A673 (cell line): ENCODE measurements at regions not wholly inside any gene's neighbourhood (a gene's known extent, or its start where the extent isn't known, plus 50 kb on each side); places are given as distances from the start of the nearest gene placed in this dataset.

ENCODE experiments used
- BruUV-seq: library from RNA; stranded (reverse); fragments of 400-500 nt; replicated peaks from 2 replicates; lab custom pipeline; 2021; lab: Mats Ljungman, UMichigan
- CTCF ChIA-PET: fragments of 300-600 bp; sonication (Branson Sonifier 250); formaldehyde crosslinking; loops from one replicate; lab custom pipeline; 2022; ENCODE audit warnings: antibody characterized with exemption; lab: Charles Lee
- POLR2A ChIA-PET: fragments of 300-600 bp; sonication (Branson Sonifier 250); formaldehyde crosslinking; loops from one replicate; lab custom pipeline; 2022; ENCODE audit warnings: antibody characterized with exemption; ENCODE audit not compliant: low non-redundant PET; lab: Charles Lee
- DNase-seq: peaks from one replicate; pipeline ENCODE4 v3.0.0-alpha.2; 2015; ENCODE audit warnings: low spot score
- H3K27ac ChIP-seq: fragments of 200-600 bp; sonication (generic); 2 replicates; pipeline ENCODE4 v1.5.1; 2016; ENCODE audit warnings: mixed run types, low read depth, mild to moderate bottlenecking, mixed read lengths, antibody characterized with exemption, low read length; ENCODE audit not compliant: poor library complexity, severe bottlenecking
- H3K27me3 ChIP-seq: fragments of 200-600 bp; sonication (generic); replicated peaks from 2 replicates; pipeline ENCODE4 v1.6.1; 2017; ENCODE audit warnings: mixed run types, low read depth, mild to moderate bottlenecking, mixed read lengths, antibody characterized with exemption, low read length; ENCODE audit not compliant: insufficient read depth, poor library complexity
- H3K36me3 ChIP-seq: fragments of 200-600 bp; sonication (generic); 2 replicates; pipeline ENCODE4 v1.6.1; 2016; ENCODE audit warnings: mixed run types, mild to moderate bottlenecking, mixed read lengths, antibody characterized with exemption, low read length; ENCODE audit not compliant: insufficient read depth, poor library complexity, severe bottlenecking
- H3K4me1 ChIP-seq: fragments of 200-600 bp; sonication (generic); 2 replicates; pipeline ENCODE4 v1.6.1; 2017; ENCODE audit warnings: mixed run types, mild to moderate bottlenecking, mixed read lengths, antibody characterized with exemption, low read length; ENCODE audit not compliant: insufficient read depth, poor library complexity, severe bottlenecking
- H3K4me3 ChIP-seq: fragments of 200-600 bp; sonication (generic); 2 replicates; pipeline ENCODE4 v1.5.1; 2016; ENCODE audit warnings: low read depth, mixed run types, mild to moderate bottlenecking, mixed read lengths, low read length; ENCODE audit not compliant: poor library complexity, severe bottlenecking
- H3K9me3 ChIP-seq: fragments of 200-600 bp; sonication (generic); 2 replicates; pipeline ENCODE4 v1.6.1; 2016; ENCODE audit warnings: mixed run types, low read depth, mild to moderate bottlenecking, mixed read lengths, antibody characterized with exemption, low read length; ENCODE audit not compliant: poor library complexity, severe bottlenecking
- EZH2 ChIP-seq: fragments of 200-600 bp; sonication (generic); IDR thresholded peaks from 2 replicates; pipeline ENCODE4 v1.6.1; 2017; ENCODE audit warnings: borderline replicate concordance, low read depth, mild to moderate bottlenecking, mixed read lengths, antibody characterized with exemption, low read length; ENCODE audit not compliant: poor library complexity, severe bottlenecking
- intact Hi-C: fragments of 100-400 bp; cut with micrococcal nuclease; formaldehyde crosslinking; loops from one replicate; pipeline ENCODE4 v1.10.0; 2022; ENCODE audit not compliant: unreplicated experiment
- TF ChIP-seq, protein P1 (sequence below): fragments of 300-800, 200-600 bp; sonication (generic); conservative IDR thresholded peaks from 2 replicates; pipeline ENCODE4 v1.5.1; 2017; ENCODE audit warnings: low read depth, mild to moderate bottlenecking, antibody characterized with exemption, low read length, moderate library complexity, mixed read lengths

DNA sequence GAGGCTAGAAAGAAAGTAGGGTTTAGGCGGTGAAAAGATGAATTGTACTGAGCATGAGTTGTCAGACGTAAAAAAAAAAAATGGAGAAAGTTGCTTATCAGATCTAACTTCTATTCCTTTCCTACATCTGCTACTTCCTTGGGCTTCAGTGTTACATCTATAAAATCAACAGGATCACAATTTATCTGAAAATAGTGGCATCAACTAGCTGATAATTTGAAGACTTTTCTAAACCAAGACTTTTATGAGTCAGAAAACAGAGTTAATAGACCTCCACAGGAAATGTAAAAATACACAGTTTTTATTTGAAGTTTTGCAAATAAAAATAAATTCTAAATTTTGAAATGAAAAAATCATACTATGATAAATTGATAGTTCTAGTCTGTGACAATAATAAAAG lies 399.8 kb downstream of the GRB14 start:
- intact Hi-C loops: no loop called here
- no peaks in the 10 kb centered on the region for H3K36me3 ChIP-seq
- TF ChIP-seq EZH2: no peak
- TF ChIP-seq, protein P1, sequence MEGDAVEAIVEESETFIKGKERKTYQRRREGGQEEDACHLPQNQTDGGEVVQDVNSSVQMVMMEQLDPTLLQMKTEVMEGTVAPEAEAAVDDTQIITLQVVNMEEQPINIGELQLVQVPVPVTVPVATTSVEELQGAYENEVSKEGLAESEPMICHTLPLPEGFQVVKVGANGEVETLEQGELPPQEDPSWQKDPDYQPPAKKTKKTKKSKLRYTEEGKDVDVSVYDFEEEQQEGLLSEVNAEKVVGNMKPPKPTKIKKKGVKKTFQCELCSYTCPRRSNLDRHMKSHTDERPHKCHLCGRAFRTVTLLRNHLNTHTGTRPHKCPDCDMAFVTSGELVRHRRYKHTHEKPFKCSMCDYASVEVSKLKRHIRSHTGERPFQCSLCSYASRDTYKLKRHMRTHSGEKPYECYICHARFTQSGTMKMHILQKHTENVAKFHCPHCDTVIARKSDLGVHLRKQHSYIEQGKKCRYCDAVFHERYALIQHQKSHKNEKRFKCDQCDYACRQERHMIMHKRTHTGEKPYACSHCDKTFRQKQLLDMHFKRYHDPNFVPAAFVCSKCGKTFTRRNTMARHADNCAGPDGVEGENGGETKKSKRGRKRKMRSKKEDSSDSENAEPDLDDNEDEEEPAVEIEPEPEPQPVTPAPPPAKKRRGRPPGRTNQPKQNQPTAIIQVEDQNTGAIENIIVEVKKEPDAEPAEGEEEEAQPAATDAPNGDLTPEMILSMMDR: no peak
- no peak for DNase-seq
- ChIA-PET POLR2A (no interaction called here), CTCF (no interaction called here)
- H3K27ac ChIP-seq: no peak overlapping the region
- H3K4me1 ChIP-seq: no peaks in the 10 kb centered on the region
- H3K27me3 ChIP-seq: no peaks in the 10 kb centered on the region
- no peaks in the 10 kb centered on the region for H3K9me3 ChIP-seq
- BruUV-seq: no TSS peak
- H3K4me3 ChIP-seq: no peak overlapping the region

DNA sequence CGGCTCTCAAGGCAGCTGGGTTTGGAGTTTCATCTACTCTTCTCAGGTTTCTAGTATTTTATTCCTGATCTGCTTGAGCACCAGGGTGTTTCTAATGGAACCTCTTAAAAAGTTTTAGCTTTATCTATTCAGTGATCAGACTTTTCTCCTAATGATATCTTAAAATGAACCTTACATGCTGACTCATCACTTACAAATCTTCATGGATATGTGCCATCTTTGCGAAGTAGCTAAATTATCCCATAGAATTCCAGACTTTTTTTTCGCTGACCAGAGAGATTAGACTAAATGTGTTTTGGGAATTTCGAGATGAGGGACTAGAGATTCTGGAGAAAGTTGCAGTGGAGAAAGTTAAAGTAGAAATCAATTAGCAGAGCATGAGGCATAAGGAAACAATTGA lies 401.0 kb downstream of the GRB14 start:
- H3K9me3 ChIP-seq: no peaks in the 10 kb centered on the region
- intact Hi-C loops: no loop called here
- H3K4me3 ChIP-seq: no peak overlapping the region
- H3K27me3 ChIP-seq: no peaks in the 10 kb centered on the region
- no peak for TF ChIP-seq EZH2
- TF ChIP-seq, protein P1: no peak
- no TSS peak for BruUV-seq
- DNase-seq: no peak
- H3K27ac ChIP-seq: no peak overlapping the region
- ChIA-PET POLR2A (no interaction called here), CTCF (no interaction called here)
- H3K4me1 ChIP-seq: no peaks in the 10 kb centered on the region
- H3K36me3 ChIP-seq: no peaks in the 10 kb centered on the region

DNA sequence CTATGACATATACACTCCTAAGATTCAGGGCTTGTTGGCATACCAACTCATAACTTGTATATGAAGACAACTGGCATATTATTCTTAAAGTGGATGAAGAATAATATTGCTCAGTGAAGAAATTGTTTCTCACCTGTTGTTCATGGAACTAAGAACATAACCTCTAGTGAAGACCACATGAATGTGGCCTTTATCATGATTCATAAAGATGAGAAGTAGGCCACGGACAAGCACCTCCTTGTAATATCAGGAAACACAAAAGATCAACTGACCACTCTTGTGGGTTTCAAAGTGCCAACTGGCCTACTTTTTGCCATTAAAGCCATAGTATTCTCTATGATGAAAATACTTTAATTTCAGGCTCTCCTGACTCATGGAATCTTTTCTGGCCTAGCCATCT lies 407.4 kb downstream of the GRB14 start:
- no peak overlapping the region for H3K27ac ChIP-seq

More for the DNA sequence above, 407.4 kb downstream of the GRB14 start:
- no peaks in the 10 kb centered on the region for H3K4me1 ChIP-seq
- DNase-seq: no peak
- intact Hi-C loops: no loop called here
- ChIA-PET CTCF (no interaction called here), POLR2A (no interaction called here)
- no TSS peak for BruUV-seq
- H3K4me3 ChIP-seq: no peak overlapping the region
- no peaks in the 10 kb centered on the region for H3K9me3 ChIP-seq
- TF ChIP-seq, protein P1: no peak
- TF ChIP-seq EZH2: no peak
- no peaks in the 10 kb centered on the region for H3K36me3 ChIP-seq
- peaks cover 8% of the 10 kb centered on the region for H3K27me3 ChIP-seq
